A673 (cell line): ENCODE measurements at regions not wholly inside any gene's neighbourhood (a gene's known extent, or its start where the extent isn't known, plus 50 kb on each side); places are given as distances from the start of the nearest gene placed in this dataset.

Experiments used
- BruUV-seq: library from RNA; stranded (reverse); fragments of 400-500 nt; replicated peaks from 2 replicates; lab custom pipeline; 2021; lab: Mats Ljungman, UMichigan
- CTCF ChIA-PET: fragments of 300-600 bp; sonication (Branson Sonifier 250); formaldehyde crosslinking; loops from one replicate; lab custom pipeline; 2022; ENCODE audit warnings: antibody characterized with exemption; lab: Charles Lee
- POLR2A ChIA-PET: fragments of 300-600 bp; sonication (Branson Sonifier 250); formaldehyde crosslinking; loops from one replicate; lab custom pipeline; 2022; ENCODE audit warnings: antibody characterized with exemption; ENCODE audit not compliant: low non-redundant PET; lab: Charles Lee
- DNase-seq: peaks from one replicate; pipeline ENCODE4 v3.0.0-alpha.2; 2015; ENCODE audit warnings: low spot score
- H3K27ac ChIP-seq: fragments of 200-600 bp; sonication (generic); 2 replicates; pipeline ENCODE4 v1.5.1; 2016; ENCODE audit warnings: mixed run types, low read depth, mild to moderate bottlenecking, mixed read lengths, antibody characterized with exemption, low read length; ENCODE audit not compliant: poor library complexity, severe bottlenecking
- H3K27me3 ChIP-seq: fragments of 200-600 bp; sonication (generic); replicated peaks from 2 replicates; pipeline ENCODE4 v1.6.1; 2017; ENCODE audit warnings: mixed run types, low read depth, mild to moderate bottlenecking, mixed read lengths, antibody characterized with exemption, low read length; ENCODE audit not compliant: insufficient read depth, poor library complexity
- H3K36me3 ChIP-seq: fragments of 200-600 bp; sonication (generic); 2 replicates; pipeline ENCODE4 v1.6.1; 2016; ENCODE audit warnings: mixed run types, mild to moderate bottlenecking, mixed read lengths, antibody characterized with exemption, low read length; ENCODE audit not compliant: insufficient read depth, poor library complexity, severe bottlenecking
- H3K4me1 ChIP-seq: fragments of 200-600 bp; sonication (generic); 2 replicates; pipeline ENCODE4 v1.6.1; 2017; ENCODE audit warnings: mixed run types, mild to moderate bottlenecking, mixed read lengths, antibody characterized with exemption, low read length; ENCODE audit not compliant: insufficient read depth, poor library complexity, severe bottlenecking
- H3K4me3 ChIP-seq: fragments of 200-600 bp; sonication (generic); 2 replicates; pipeline ENCODE4 v1.5.1; 2016; ENCODE audit warnings: low read depth, mixed run types, mild to moderate bottlenecking, mixed read lengths, low read length; ENCODE audit not compliant: poor library complexity, severe bottlenecking
- H3K9me3 ChIP-seq: fragments of 200-600 bp; sonication (generic); 2 replicates; pipeline ENCODE4 v1.6.1; 2016; ENCODE audit warnings: mixed run types, low read depth, mild to moderate bottlenecking, mixed read lengths, antibody characterized with exemption, low read length; ENCODE audit not compliant: poor library complexity, severe bottlenecking
- CTCF ChIP-seq: fragments of 300-800, 200-600 bp; sonication (generic); conservative IDR thresholded peaks from 2 replicates; pipeline ENCODE4 v1.5.1; 2017; ENCODE audit warnings: low read depth, mild to moderate bottlenecking, antibody characterized with exemption, low read length, moderate library complexity, mixed read lengths
- EZH2 ChIP-seq: fragments of 200-600 bp; sonication (generic); IDR thresholded peaks from 2 replicates; pipeline ENCODE4 v1.6.1; 2017; ENCODE audit warnings: borderline replicate concordance, low read depth, mild to moderate bottlenecking, mixed read lengths, antibody characterized with exemption, low read length; ENCODE audit not compliant: poor library complexity, severe bottlenecking
- intact Hi-C: fragments of 100-400 bp; cut with micrococcal nuclease; formaldehyde crosslinking; loops from one replicate; pipeline ENCODE4 v1.10.0; 2022; ENCODE audit not compliant: unreplicated experiment

- intact Hi-C loops = no loop called here
- POLR2A ChIA-PET = no interaction called here
These were observed 445.4 kb downstream of the BCOR start for GRCh38 chrX:39652336-39652735.

GRCh38 chrX:39653691-39654090 is 444.1 kb downstream of the BCOR start:
- POLR2A ChIA-PET = no interaction called here
- Histone ChIP-seq H3K27me3 (no peaks in the 10 kb centered on the region), H3K27ac (peak overlapping the region; percentile 48), H3K36me3 (no peaks in the 10 kb centered on the region), H3K4me1 (peaks cover 22% of the 10 kb centered on the region), H3K9me3 (no peaks in the 10 kb centered on the region), H3K4me3 (no peak overlapping the region)
- intact Hi-C loops = no loop called here
- peak; percentile 63 for DNase-seq
- CTCF ChIA-PET = no interaction called here
- TF ChIP-seq EZH2 = no peak
- TF ChIP-seq CTCF = no peak
- no TSS peak for BruUV-seq

More at GRCh38 chrX:39652336-39652735, 445.4 kb downstream of the BCOR start:
- TF ChIP-seq CTCF (peak; percentile 49), EZH2 (no peak)
- no peak overlapping the region for H3K4me3 ChIP-seq
- BruUV-seq = no TSS peak
- no peak overlapping the region for H3K27ac ChIP-seq
- peaks cover 22% of the 10 kb centered on the region for H3K4me1 ChIP-seq
- no peaks in the 10 kb centered on the region for H3K36me3 ChIP-seq
- CTCF ChIA-PET = interaction anchor here (0.5 to 0.7 kb wide), 2 partner anchors 35 to 295 kb away, joined by 3 to 6 read pairs; no protein-coding TSS in a partner anchor
- no peaks in the 10 kb centered on the region for H3K9me3 ChIP-seq
- no peaks in the 10 kb centered on the region for H3K27me3 ChIP-seq
- peak; percentile 27 for DNase-seq

GRCh38 chrX:39654183-39654925 is 443.4 kb downstream of the BCOR start:
- CTCF ChIA-PET = no interaction called here
- POLR2A ChIA-PET = no interaction called here
- intact Hi-C loops = no loop called here
- no peak overlapping the region for H3K4me3 ChIP-seq
- peak; percentile 16 for DNase-seq
- peak overlapping the region; percentile 48 for H3K27ac ChIP-seq
- no peaks in the 10 kb centered on the region for H3K36me3 ChIP-seq
- no peak for TF ChIP-seq CTCF
- TF ChIP-seq EZH2 = no peak
- no peaks in the 10 kb centered on the region for H3K27me3 ChIP-seq
- H3K9me3 ChIP-seq = no peaks in the 10 kb centered on the region
- peaks cover 22% of the 10 kb centered on the region for H3K4me1 ChIP-seq
- no TSS peak for BruUV-seq
